Gastrocnemius medialis (tissue), 4 donors: ENCODE measurements at regions not wholly inside any gene's neighbourhood (a gene's known extent, or its start where the extent isn't known, plus 50 kb on each side); places are given as distances from the start of the nearest gene placed in this dataset.

Experiments used
- CTCF ChIP-seq, 5 experiments: fragments of 450-650 bp in 3 of 5; fragments of 200-600 bp in 2 of 5; sonication (generic) in 2 of 5; IDR thresholded peaks in 4 of 5; conservative IDR thresholded peaks in 1 of 5; 1 replicate in 4 of 5; 2 replicates in 1 of 5; pipeline ENCODE4 v1.5.1; 2016 to 2019; ENCODE audit warnings: antibody characterized with exemption in 5 of 5, mild to moderate bottlenecking in 3 of 5, moderate library complexity in 3 of 5
- POLR2A ChIP-seq, 2 donors: fragments of 450-650 bp; IDR thresholded peaks; one replicate each; pipeline ENCODE4 v1.6.1; 2017; ENCODE audit warnings: antibody characterized with exemption in 2 of 2, mild to moderate bottlenecking in 2 of 2, moderate library complexity in 2 of 2

GRCh38 chr9:108698801-108699200 lies 157.0 kb downstream of the ACTL7B start:
- TF ChIP-seq CTCF (IDR thresholded peaks at IDR 0.05 in 4 of 5, conservative IDR thresholded peaks at IDR 0.05 in 1 of 5) (no peak), POLR2A (IDR thresholded peaks at IDR 0.05) (no peak)
